ENCODE measurements at regions not wholly inside any gene's neighbourhood (a gene's known extent, or its start where the extent isn't known, plus 50 kb on each side); places are given as distances from the start of the nearest gene placed in this dataset.

DNA sequence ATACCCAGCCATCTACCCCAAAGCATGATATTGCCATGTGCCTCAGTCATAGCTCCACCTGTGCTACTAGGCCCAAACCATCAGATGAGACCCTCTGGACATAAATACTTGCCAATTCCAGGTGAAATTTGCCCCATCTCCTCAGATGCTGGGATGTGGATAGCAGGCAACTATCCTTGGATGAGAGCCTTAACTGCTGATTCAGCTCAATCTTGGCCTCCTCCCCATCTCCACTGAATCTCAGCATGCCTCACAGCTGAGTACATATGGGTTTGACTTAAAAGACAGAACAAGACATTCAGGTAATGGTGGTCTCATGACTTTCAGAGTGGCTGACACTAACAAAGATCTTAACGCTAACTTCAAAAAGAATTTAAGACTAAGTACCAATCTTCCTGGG, 50.8 kb upstream of the KLHL13 start:
- no peak for DNase-seq

DNA sequence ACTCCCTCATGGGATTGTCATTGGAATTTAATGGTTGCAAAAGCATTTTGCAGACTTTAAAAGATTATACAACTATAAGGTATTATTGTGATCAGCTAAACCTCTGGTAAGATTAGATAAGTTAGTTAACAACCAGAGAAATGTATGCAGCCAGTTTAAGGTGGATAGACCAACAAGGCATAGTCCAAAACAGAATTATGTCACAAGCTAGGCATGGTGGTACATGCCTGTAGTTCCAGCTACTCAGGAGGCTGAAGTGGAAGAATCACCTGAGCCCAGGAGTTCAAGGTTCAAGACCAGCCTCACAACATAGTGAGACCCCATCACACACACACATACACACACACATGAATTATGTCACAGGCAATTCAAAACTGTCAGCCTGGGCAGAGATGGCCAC, 54.7 kb upstream of the KLHL13 start:
- no peak for DNase-seq

DNA sequence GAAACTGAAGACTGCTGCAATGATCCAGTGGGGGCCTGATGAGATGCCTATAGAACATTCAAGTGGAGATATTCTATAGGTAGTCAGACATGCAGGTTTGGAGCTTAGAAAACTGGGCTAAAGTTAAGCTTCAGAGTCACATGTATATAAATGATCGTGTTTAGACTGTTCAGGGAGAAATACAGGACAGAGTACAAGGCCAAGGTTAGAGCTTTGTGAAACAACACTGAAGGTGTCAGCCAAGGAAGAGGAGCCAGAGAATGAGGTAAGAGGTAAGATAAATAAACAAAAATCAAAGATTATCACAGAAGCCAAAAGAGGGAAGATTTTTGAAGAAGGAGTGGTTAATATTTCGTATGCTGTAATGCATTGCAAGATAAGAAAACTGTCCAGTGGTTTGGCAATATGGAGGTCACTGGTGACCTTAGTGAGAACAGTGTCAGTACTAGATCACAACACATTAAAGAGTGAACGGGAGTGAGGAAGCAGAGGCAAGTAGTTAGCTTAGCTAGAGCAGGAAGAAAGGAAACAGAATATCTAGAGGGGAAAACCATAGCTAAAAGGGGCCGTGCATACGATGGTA, 58.0 kb upstream of the KLHL13 start:
- no peak for DNase-seq

DNA sequence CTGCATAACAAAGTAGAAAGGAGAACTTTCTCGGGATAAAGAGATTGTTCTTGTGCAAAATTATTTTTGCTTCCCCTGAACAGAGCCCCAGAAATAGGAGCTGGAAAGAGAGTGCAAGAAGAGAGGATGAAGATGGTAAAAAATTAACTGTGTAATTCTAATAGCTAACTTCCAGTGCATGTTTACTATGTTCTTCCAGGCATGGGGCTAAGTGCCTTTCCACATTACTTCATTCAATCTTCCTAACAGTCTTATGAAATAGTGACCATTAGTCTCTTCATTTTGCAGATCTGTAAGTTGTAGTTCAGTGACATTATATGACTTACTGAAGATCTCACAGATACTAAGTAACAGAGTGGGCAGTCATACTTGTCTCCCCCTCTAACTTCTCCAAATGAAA, 61.1 kb upstream of the KLHL13 start:
- no peak for DNase-seq

DNA sequence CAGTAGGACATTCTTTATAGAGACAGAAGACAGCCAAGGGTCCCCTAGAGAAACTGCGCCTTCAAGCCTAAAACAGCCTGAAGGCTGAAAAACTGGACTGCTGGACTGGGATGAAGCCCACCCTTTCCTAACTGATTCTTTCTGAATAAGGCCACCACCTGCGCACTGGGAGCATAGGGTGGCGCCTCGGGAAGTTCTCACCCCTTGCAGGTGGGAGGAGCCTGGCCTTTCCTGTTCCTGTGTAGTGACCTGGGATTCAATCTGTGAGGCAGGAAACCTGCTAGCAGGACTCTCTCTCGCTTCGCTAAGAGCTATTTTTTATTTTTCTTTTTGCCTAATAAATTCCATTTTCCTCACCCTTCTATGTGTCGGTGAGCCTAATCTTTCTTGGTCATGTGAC, 61.8 kb upstream of the KLHL13 start:
- no peak for DNase-seq

DNA sequence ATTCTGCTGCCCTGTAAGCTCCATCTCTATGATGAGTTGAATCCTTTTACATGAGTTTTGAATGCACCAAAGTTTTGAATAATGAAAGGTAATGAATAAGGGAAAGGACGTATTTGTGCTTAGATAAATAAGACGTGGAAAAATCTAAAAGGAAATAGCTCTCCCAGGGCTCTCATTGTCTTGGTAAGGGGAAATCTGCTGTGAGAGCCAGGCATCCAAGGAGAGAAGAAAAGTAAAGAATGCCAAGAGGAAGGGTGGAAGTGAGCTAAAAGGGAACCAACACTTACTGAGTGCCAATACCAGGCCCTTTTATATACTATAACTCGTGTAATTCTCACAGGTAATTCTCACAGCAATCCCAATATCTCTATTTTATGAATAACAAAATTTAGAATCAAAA, 62.6 kb upstream of the KLHL13 start:
- DNase-seq, result no peak

DNA sequence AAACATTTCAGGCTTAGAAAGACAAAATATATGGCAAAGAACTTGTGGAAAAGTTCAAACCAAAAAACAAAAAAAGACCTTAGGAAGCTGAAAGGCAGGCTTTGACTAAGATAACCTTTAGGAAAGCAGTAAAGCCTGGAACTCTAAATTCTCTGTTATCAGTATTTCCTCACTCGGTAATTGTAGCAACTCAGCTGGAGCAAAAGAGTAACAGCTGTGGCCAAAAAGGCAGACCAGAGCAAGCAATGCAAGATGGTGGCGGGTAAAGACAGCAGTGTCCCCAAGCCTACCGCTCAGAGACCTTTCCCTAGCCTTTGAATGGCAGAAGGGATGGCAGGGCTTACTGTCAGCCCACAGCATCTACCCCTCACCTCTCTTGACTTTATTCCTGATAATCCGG, 63.1 kb upstream of the KLHL13 start:
- DNase-seq, result no peak

DNA sequence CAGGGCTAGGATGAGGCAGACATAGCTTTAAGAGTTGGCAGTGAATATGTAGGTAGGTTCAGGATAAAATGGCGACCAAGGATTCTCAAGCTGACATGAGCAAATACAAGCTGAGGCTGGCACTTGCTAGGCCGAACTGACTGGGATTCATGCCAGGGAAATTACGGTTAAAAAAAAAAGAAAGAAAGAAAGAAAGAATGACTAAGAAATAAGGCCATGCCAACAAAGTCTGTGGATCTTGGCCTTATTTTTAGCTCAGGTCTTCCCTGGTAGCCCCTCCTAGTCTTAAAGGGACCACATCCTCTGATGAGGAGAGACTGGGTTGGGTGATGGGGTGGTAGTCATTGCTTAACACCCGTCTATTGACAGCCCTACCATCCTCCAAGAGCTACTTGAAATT, 64.4 kb upstream of the KLHL13 start:
- no peak for DNase-seq

DNA sequence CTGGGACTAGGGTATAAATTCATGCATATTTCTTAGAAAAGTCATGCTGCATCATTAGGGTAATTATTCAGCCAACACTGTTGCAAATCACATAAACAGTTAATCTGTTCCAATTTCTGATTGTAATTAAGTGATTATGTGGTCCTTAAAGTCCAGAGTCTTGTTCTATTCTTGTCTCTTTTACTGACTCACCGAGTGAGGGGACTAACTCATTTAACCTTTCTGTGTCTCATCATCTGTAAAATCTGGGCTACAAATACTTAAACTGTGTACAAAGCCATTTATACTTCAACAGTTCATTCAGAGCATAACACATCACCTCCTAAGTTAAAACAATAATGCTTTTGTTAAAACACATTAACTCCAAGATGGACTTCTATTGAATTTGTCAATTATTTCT, 65.4 kb upstream of the KLHL13 start:
- no peak for DNase-seq

DNA sequence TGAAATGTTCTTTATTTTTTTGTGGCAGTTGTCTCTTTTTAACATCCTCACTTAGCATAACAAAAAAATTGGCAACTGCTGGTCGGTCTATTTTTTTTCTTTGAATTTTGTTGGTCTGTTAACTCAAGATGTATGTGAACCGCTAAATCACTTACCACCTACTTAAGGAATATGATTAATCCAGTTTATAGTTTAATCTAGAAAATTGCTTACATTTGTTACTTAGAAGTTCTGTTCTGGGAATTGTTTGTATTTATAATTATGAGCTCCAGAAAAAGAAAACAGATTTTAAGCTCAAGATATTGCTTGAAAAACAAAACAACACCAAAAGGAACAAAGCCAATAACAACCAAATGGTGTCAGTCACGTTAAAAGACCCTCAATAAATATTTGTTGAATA, 66.1 kb upstream of the KLHL13 start:
- DNase-seq, result no peak

DNA sequence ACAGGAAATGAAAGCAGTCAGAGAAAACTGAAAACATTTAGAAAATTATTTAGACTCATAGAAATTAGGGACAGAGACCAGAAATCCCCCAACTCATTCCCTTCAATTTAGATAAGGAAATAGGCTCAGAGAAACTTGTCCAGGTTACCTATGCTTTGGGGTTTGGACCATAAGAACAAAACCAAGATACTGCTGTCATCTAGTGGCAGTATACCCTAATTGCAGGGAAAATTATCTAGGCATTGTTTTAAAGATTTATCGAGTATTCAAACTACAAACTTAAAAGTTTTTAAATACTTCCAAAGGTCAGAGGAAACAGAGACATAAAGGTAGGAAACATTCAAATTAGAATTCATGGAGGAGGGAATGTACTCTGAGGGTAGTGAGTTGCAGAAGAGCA, 67.0 kb upstream of the KLHL13 start:
- DNase-seq, result no peak

DNA sequence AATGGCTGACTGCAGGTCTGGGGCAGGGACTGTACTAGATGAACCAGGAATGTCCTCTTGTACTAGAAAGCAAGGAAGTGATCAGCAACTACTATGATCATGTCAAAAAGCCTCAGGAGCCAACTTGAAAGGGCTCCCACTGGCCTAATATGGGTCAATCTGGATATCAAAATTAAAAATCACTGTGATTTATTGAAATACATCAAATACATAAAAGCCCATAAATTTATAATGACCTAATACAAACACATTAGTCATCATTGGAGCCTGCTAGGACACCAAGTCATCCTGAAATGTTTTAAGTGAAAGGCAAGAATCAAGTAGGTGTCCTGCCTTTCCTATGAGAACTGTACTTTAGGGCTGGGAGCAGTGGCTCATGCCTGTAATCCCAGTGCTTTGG, 70.5 kb upstream of the KLHL13 start:
- DNase-seq, result no peak

DNA sequence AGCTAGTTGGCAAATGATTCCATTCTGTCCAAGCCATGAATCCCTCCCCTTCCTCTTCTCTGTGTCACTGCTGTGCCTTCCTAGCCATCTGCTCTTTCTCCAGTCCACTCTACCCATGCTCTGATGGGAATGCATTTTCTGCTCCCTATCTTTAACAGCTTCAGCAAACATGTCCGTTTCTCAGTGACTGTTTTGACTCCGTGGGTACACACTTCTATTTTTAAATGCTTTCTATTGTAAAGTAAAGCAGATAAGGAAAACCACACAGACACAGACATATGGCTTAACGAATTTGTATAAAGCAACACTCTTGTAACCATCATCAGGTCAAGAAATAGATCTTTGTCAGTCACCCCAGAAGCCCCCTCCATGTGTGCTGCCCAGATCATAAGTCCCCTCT, 72.4 kb upstream of the KLHL13 start:
- no peak for DNase-seq

DNA sequence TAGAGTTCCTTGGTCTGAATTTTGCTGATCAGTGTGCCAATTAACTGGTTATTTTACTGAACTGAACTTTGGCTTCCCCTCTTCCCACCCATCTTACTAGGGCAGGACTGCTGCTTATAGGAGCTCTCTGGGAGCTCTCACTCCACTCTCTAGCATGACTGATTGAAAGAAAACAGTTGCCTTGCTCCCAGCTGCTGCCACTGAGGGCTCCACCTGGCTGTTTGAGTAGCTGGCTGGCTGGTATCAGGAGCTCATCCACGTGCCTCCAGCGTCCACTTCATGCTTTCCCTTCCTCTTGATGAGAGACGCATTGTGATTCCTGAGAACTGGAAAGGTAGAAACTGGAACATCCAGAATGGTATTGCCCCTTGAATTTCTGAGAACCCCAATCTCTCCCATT, 73.0 kb upstream of the KLHL13 start:
- peak; percentile 28 for DNase-seq

DNA sequence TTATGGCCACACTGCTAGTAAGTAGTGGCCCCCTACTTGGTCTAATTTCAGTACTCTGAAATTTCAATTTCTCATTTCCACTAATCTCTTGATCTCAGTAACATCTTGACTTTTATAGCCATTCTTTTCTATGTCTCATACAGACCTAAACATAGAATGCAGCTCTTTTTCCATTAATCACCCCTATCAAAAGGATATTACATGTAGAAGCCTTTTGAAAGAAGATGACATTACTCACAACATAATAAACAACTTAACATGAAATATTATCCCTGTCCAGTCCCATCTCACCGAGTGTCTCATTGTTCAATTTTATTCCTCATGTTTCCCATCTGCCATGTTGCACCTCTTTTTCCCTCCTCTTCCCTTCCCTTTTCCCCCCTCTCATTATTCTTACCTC, 81.1 kb upstream of the KLHL13 start:
- DNase-seq, result no peak

DNA sequence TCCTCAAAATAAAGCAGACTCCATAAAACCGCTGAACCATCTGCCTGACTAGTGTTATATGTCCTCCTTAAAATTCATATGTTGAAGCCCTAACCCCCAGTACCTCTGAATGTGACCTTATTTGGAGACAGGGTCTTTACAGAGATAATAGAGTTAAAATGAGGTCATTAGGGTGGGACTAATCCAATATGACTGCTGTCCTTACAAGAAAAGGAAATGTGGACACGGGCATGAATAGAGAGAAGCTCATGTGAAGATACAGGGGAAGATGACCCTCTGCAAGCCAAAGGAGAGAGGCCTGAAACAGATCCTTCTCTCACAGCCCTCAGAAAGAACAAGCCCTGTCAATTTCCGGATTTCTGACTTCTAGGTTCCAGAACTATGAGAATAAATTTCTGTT, 82.0 kb upstream of the KLHL13 start:
- no peak for DNase-seq

DNA sequence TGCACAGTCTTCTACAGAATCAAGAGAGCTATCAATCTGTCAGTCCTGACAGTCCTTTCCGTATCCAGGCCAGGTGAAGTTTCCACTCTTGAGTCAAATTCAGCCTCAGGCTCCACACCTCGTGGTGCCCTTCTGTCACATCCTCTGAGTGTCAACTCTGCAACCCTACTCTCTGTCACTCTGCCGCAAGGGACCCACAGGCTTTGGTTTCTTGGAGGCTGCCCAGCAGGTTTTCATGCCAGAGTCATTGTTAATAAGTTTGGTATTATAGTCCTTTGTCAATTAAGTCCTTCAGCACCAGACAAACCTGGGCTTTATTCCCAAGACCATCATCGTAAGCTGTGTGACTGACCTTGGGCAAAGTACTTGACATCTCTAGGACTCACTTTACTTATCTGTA, 83.4 kb upstream of the KLHL13 start:
- DNase-seq, result no peak

DNA sequence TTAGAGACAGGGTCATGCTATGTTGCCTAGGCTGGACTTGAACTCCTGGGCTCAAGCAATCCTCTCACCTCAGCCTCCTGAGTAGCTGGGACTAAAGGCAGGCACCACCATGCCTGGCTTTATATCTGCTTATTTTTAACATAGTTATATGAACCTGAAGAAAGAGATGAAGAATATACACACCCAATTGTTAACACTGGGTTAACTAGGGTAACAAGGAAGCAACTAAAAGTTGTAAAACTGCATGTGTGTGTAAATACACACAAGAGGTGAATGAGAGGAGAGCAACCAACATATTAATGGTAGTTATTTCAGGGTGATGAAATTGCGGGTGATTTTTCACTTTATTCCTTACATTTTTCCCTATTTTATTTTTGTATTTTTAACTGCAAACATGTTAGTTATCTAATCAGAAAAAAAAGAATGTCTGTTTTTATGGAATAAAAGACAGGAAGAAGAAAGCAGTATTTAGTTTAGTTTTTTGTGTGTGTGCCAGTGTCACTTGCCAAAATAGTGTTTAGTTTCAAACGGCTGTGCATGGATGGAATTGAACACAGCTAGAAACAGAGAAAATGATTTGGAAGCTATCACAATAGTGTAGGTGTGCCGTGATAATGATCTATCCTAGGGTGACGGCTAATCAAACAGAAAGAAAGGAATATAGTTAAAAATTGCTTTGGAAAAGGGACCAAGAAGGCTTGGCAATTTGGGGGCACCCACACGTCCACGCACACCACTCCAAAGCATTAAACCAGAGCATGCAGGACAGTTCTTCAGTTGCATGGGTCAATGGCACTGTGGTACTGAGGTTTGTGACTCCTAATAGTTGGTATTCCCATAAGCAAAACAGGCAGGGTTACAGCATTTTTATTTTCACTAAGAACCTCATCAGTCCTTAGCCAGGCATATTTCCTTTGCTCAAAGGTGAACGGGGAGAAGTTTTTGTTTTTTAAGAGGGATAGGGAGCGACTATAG, 89.1 kb upstream of the KLHL13 start:
- no peak for DNase-seq

DNA sequence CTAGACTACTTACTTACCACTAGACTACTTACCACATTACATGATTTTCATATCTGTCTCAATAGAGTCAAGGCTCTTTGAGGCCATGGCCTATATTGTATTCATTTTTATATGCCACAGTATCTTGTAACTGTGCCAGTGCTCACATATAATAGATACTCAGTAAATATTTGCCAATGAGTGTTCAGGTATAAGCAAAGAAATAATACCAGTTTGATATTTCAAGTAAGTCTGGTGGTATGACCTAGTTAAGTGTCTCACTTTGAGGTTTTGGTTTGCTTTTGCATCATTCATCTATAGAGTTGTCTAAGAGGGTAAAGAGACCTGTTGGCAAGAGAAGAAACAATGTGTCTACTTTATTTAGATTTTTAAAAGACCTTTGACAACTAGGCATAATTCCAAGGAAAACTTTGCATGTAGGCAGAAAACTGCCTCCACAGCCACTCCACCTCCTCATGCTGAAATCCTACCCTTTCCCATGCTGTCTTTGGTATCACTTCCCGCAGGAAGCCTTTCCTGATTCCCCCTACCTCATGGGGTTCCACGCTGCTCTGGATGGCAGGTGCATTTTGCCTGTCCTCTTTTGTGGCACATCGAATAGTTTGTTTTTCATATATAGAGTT, 91.3 kb upstream of the KLHL13 start:
- no peak for DNase-seq

DNA sequence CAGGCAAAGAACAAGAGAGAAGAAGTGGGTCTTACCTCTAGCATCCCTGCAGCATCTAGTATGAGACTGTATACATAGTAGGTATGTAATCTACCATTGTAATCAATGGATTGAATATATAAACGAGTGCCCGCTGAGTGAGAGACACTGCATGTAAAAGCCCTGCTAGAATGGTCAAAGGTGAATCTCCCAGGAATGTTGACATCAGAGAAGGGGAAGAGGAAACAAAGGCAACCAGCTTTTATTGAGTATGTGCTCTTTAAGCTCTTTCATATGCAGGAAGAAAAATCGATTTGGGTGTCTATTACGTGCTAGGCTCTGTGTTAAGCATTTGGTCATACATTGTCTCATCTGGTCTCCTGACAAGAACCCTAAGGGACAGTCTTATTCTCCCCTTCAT, 91.9 kb upstream of the KLHL13 start:
- DNase-seq, result no peak

DNA sequence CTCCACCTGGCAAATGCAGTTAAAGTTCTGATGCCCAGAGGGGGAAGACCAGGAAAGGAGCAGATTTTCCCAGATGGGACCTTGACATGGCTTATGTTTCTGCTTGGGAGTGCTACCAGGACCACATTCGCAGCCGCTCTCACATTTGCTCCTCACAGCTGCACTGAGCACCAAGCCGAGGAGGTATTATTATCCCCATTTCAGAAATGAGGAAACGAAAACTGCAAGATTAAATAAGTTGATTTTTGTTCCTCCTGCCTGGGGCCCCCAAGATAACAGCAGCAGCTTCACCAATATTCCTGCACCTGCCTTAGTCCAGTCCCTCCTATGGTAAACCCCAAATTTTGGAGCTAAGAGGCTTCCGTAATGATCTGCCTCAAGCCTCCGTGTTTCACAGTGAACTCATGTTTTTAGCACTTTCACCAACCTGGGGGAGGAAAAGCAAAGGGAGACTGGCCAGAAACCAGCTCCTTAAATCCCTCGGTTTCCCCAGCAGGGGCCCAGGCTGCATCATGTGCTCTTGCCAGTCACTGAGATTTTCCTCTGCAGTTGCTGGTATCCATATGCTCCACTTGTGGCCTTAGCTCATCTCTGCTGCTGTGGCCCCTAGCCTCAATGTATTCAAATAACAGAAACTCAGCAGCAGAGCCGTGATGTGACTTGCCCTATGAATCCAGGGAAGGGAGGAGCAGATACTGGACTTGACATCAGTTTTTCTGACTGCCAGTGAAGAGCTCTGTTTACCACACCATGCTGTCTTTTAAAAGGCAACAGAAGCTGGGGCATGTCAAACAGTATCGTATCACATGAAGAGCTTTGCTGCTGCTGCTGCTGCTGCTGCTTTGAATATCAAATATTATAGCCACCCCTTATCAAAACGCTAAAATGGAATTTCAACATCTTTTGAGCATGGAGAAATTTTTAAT, 95.5 kb upstream of the KLHL13 start:
- no peak for DNase-seq

DNA sequence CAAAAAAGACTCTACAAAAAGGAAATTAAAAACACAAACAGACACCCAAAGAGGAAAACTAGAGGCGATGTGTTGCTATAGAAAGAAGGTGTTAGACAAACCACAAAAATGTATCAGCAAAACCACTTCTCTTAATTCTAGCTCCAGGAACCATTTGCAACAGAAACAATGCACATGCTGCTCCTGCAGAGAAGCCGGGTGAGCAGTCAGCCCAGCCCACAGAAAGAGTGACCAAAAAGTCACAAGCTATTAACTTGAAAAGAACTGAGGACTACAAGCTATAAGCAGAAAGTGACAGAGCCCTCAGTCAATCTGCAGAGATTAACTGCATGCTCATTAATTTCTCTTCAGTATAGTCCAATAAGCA, 96.2 kb upstream of the KLHL13 start:
- no peak for DNase-seq

DNA sequence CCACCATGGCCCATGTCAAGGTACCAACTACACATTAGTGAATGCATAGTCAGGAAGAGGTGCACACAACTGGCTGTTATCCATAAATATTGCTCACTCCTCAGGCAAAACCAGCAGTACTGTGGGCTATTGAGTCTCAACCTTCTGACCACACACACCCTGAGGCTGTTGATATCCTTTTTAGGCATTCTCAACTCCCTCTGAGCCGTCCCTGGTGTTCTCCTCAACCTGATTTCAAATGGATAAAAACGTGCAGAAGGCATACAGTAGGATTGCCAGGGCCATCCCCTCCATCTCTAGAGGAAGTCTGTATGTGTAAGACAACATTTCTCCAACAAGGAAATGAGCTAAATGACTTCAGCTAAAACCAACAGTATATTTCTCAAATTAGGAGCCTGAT, 98.7 kb upstream of the KLHL13 start:
- no peak for DNase-seq
